Ishikawa (cell line): ENCODE measurements at regions not wholly inside any gene's neighbourhood (a gene's known extent, or its start where the extent isn't known, plus 50 kb on each side); places are given as distances from the start of the nearest gene placed in this dataset.

Source experiments
- CEBPB ChIP-seq: IDR thresholded peaks from 2 replicates; pipeline ENCODE4 v1.6.1; 2012
- CREB1 ChIP-seq: IDR thresholded peaks from 2 replicates; pipeline ENCODE4 v1.6.1; 2012; ENCODE audit warnings: low read depth
- EGR1 ChIP-seq: IDR thresholded peaks from 2 replicates; pipeline ENCODE4 v1.6.1; 2012
- EP300 ChIP-seq: IDR thresholded peaks from 2 replicates; pipeline ENCODE4 v1.6.1; 2012; ENCODE audit warnings: borderline replicate concordance
- FOXM1 ChIP-seq: IDR thresholded peaks from 2 replicates; pipeline ENCODE4 v1.6.1; 2012; ENCODE audit warnings: low read depth, borderline replicate concordance
- NFIC ChIP-seq: IDR thresholded peaks from 2 replicates; pipeline ENCODE4 v1.6.1; 2012
- RAD21 ChIP-seq: IDR thresholded peaks from 2 replicates; pipeline ENCODE4 v1.6.1; 2012; ENCODE audit warnings: low read depth
- TAF1 ChIP-seq: IDR thresholded peaks from 2 replicates; pipeline ENCODE4 v1.6.1; 2012; ENCODE audit warnings: low read depth, mild to moderate bottlenecking
- TCF12 ChIP-seq: IDR thresholded peaks from 2 replicates; pipeline ENCODE4 v1.6.1; 2012; ENCODE audit warnings: low read depth
- TEAD4 ChIP-seq: IDR thresholded peaks from 2 replicates; pipeline ENCODE4 v1.6.1; 2012
- YY1 ChIP-seq: IDR thresholded peaks from 2 replicates; pipeline ENCODE4 v1.6.1; 2012; ENCODE audit warnings: low read depth
- ZBTB7A ChIP-seq: IDR thresholded peaks from 2 replicates; pipeline ENCODE4 v1.6.1; 2012; ENCODE audit warnings: low read depth
- TF ChIP-seq, protein P1 (sequence below): IDR thresholded peaks from 2 replicates; pipeline ENCODE4 v1.6.1; 2012
- TF ChIP-seq, protein P2 (sequence below): IDR thresholded peaks from 2 replicates; pipeline ENCODE4 v1.6.1; 2012; ENCODE audit warnings: low read depth, mild to moderate bottlenecking
- TF ChIP-seq, protein P3 (sequence below): IDR thresholded peaks from 2 replicates; pipeline ENCODE4 v1.6.1; 2012

DNA sequence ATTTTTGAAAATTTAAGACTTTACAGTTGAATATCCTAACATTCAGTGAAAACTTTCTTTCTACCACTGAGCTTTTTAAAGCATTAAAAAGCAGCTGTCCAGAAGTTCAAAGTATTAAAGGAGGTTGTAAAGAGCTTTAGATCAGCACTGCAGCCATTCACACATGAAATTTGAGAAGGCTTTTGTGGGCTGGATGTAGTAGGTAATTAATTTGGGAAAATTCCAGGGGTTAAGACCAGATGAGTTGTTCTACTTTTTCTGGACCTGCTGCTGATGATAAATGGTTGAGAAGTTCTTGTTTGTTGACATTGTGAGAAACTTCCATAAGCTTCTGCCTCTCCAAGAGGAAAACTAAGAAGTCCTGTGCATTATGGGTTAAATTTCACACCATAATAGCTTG, 1779.6 kb upstream of the PRR20A start:
- no peak for TF ChIP-seq CEBPB
- TF ChIP-seq ZBTB7A, result no peak
- TF ChIP-seq NFIC, result no peak
- TF ChIP-seq TEAD4, result 0 out of 2 replicates have a peak, but pooled peaks have one; percentile 21
- no peak for TF ChIP-seq FOXM1
- TF ChIP-seq RAD21, result no peak

DNA sequence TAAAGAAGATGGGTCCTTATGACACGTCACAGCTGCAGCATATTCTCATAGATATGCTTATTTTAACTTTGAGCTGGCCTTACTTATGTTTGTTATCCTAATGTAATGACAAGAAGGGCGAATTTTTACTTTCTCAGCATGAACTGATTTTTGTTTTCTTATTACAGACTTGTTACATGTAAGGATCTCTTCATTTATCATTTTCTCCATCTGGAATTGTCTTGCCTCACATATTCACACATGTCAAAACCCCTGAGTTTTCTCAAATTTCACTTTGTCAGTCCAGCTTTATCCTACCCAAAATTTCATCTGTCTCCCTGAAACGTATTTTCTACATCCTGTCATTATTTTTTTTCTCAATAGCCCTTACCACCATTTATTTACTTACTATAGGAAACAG, 1774.0 kb upstream of the PRR20A start:
- TF ChIP-seq FOXM1, result no peak
- TF ChIP-seq, protein P1, sequence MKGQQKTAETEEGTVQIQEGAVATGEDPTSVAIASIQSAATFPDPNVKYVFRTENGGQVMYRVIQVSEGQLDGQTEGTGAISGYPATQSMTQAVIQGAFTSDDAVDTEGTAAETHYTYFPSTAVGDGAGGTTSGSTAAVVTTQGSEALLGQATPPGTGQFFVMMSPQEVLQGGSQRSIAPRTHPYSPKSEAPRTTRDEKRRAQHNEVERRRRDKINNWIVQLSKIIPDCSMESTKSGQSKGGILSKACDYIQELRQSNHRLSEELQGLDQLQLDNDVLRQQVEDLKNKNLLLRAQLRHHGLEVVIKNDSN, result no peak
- TF ChIP-seq YY1, result no peak

DNA sequence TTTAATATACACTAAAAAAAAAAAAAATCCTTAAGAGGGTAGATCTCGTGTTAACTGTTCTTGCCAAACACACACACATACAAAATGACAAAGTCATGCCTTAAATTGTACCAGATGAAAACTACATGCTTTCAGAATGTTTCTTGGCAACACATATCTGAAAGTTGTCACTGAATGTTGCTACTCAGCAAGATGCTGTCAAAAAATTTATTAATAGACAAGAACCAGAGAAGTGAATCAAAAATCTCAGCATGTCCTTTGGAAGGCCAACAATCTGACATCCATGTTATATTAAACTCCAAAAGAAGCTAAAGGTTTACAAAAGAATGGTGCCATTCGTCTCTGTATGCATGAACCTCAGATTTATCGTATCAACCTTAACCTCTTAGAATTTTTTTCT, 1746.2 kb upstream of the PRR20A start:
- TF ChIP-seq CREB1 (no peak), EGR1 (no peak), TCF12 (no peak), EP300 (no peak), YY1 (no peak), CEBPB (no peak)
- TF ChIP-seq, protein P2, sequence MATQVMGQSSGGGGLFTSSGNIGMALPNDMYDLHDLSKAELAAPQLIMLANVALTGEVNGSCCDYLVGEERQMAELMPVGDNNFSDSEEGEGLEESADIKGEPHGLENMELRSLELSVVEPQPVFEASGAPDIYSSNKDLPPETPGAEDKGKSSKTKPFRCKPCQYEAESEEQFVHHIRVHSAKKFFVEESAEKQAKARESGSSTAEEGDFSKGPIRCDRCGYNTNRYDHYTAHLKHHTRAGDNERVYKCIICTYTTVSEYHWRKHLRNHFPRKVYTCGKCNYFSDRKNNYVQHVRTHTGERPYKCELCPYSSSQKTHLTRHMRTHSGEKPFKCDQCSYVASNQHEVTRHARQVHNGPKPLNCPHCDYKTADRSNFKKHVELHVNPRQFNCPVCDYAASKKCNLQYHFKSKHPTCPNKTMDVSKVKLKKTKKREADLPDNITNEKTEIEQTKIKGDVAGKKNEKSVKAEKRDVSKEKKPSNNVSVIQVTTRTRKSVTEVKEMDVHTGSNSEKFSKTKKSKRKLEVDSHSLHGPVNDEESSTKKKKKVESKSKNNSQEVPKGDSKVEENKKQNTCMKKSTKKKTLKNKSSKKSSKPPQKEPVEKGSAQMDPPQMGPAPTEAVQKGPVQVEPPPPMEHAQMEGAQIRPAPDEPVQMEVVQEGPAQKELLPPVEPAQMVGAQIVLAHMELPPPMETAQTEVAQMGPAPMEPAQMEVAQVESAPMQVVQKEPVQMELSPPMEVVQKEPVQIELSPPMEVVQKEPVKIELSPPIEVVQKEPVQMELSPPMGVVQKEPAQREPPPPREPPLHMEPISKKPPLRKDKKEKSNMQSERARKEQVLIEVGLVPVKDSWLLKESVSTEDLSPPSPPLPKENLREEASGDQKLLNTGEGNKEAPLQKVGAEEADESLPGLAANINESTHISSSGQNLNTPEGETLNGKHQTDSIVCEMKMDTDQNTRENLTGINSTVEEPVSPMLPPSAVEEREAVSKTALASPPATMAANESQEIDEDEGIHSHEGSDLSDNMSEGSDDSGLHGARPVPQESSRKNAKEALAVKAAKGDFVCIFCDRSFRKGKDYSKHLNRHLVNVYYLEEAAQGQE, result no peak

DNA sequence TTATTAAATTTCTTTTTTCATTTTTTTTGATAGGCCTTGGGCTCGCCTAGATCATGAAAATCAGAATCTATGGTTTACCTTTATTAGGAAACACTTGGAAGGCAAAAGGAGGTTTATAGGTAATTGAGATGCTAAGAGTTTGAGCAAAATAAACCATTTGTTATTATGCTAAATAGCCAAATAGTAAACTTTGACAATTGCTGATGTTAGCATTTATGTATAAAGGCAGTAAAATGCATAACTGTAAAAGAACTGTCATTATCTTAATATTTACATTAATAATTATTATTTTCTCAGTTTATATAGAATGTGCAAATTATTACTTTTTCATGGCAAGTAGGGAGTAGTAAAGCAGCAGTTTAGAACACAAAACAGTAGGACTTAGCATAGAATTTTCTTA, 1737.8 kb upstream of the PRR20A start:
- TF ChIP-seq TAF1 (no peak), NFIC (no peak), ZBTB7A (no peak)
- TF ChIP-seq, protein P2, result no peak
- TF ChIP-seq, protein P3, sequence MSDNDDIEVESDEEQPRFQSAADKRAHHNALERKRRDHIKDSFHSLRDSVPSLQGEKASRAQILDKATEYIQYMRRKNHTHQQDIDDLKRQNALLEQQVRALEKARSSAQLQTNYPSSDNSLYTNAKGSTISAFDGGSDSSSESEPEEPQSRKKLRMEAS, result no peak
- TF ChIP-seq, protein P1, result no peak

DNA sequence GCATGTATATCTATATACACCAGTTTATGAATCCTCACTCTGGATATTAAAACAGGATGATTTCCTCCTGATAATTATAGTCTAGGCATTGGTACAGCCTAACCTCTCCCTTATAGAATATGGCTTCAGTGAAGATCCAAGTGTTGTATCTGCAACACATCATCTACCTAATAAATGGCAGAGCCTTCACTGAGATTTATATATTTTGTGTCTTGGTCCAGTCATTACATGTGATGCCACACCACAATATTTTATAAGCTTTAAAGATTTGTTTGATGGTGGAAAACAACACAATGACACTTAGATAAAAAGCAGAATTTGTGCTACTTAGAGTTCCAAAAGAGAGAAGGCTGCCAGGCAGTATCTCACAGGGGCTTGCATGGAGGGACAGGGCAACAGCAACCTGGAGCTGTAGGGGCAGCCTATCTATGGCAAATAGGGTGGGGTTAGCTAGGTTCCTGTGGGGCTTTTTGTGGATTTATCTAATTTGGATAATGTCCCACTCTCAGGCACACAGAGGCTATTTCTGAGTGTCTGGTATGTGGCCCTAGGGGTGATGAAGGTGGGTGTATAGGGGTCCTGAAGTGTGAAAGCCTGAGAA, 1736.7 kb upstream of the PRR20A start:
- TF ChIP-seq, protein P1, result no peak
- no peak for TF ChIP-seq TEAD4
- no peak for TF ChIP-seq ZBTB7A
- no peak for TF ChIP-seq CREB1
- TF ChIP-seq RAD21, result no peak
- TF ChIP-seq NFIC, result no peak
- no peak for TF ChIP-seq TCF12
- no peak for TF ChIP-seq EGR1
- TF ChIP-seq, protein P3, result no peak
- no peak for TF ChIP-seq EP300
- TF ChIP-seq, protein P2, result no peak
- no peak for TF ChIP-seq FOXM1
- no peak for TF ChIP-seq YY1
- no peak for TF ChIP-seq TAF1
- TF ChIP-seq CEBPB, result no peak
